ENCODE measurements at regions not wholly inside any gene's neighbourhood (a gene's known extent, or its start where the extent isn't known, plus 50 kb on each side); places are given as distances from the start of the nearest gene placed in this dataset.
"Not testable (repeated sequence)": the region's sequence is repeated elsewhere in the genome, so short reads cannot be mapped to it uniquely, and the experiment has no call there.

GRCh38 chr2:129565551-129566109 is 413.8 kb upstream of the RAB6C start:
- DNase-seq, result no peak

DNA sequence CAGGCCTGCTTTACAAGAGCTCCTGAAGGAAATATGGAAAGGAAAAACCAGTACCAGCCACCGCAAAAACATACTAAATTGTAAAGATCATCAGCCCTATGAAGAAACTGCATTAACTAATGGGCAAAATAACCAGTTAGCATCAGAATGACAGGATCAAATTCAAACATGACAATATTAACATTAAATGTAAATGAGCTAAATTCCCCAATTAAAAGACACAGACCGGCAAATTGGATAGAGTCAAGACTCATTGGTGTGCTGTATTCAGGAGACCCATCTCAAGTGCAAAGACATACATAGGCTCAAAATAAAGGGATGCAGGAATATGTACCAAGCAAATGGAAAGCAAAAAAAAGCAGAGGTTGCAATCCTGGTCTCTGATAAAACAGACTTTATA is 408.7 kb upstream of the RAB6C start:
- DNase-seq, result not testable (repeated sequence)

- DNase-seq, result no peak
Observed at GRCh38 chr2:129575431-129575830, 404.0 kb upstream of the RAB6C start.

DNA sequence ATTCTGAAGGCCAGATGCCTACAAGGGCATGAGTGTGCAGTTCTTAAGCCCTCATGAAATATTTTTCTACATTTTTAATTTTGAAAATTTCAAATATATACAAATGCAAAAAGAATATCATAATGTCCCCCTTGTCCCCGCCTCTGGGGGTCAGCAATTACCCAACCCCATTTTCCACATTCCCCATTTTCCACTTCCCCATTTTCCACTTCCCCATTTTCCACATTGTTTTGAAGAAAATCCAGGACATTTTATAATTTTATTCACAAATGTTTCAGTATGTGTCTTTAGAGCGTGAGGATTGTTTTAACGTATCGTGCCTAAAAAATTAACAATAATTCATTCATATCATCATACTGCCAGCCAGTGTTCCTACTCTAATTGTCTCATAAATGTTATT is 403.6 kb upstream of the RAB6C start:
- no peak for DNase-seq

DNA sequence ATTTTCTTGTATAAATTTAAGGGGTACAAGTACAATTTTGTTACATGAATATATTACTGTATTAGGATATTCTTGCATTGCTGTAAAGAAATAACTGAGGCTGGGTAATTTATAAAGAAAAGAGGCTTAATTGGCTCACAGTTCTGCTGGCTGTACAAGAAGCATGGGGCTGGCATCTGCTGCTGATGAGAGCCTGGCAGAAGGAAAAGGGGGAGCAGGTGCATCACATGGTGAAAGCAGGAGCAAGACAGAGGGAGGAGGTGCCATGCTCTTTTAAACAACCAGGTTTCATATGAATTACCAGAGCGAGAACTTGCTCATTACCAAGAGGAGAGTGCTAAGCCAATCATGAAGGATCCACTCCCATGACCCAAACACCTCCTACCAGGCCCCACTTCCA is 399.5 kb upstream of the RAB6C start:
- DNase-seq, result no peak

DNA sequence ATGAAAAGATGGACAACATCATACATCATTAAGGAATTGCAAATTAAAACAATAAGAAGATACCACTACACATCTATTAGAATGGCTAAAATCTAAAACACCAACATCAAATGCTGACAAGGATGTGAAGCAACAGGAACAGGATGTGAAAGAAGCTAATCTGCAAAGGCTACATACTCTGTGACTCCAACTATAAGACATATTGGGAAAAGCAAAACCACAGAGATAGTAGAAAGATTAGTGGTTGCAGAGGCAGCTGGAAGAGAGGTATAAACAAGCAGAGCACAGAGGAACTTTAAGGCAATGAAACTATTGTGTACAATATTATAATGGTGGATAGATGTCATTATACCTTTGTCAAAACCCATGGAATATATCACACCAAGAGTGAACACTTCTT is 393.7 kb upstream of the RAB6C start:
- no peak for DNase-seq

DNA sequence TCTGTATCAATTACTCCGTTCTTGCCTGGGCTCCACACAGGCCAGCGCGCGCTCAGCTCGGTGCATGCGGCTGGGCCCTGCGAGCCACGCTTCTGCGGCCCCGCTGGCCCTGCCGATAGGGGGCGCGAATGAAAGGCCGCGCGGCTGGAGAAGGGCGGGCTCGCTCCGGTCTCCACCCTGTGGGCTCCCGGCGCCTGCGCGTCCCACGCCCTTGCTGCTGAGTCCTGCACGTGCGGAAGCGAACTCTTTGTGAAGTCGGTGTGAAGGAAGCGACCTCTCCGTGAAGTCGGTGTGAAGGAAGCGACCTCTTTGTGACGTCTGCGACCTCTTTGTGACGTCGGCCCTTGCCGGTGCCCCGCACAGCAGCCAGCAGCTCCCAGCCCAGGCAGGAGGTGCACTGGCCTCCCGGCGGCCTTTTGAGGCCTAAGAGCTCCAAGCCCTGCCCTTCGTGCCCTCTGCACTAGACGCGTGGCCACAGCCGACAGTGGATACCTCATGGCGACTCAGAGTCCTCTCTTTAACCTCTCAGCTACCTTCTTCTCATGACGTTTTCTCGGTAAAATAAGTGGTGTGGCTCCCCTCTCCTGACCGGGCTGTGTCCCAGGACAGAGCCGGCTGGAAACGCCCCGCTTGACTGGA is 391.9 kb upstream of the RAB6C start:
- DNase-seq, result no peak

DNA sequence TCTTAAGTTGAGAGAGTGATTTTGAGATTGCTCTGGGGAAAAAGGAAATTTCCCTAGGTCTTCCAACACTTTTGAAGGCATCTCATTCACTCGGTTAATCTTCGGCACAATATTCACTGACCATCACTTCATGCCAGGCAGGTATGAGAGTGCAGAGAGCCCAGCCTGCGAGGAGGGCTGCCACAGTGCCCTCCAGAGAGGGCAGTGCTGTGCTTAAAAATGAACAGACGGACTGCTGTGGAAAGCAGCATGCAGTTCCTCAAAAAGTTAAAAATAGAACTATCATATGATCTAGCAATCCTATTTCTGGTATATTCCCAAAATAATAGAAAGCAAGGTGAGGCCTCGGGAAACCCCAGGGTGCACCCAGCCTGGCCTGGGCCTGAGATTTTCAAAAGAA is 374.9 kb upstream of the RAB6C start:
- DNase-seq, result no peak

DNA sequence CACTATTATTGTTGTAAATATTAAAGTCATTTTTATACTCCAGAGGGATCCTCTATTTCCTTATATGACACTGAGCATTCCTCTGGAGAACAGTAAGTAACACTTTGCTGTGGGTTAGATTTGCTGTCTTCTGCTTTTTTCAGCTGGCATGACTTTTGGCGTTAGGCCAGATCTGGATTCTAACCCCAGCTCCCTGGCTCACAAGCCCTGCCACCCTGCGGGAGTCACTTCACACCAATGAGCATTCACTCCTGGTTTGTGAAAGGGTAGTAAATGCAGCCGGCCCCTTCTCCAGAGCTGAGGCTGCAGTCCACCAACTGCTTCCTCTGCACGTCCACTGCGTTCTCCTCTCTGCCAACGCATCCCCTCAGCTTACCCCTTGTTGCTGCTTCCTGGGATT is 373.8 kb upstream of the RAB6C start:
- no peak for DNase-seq

DNA sequence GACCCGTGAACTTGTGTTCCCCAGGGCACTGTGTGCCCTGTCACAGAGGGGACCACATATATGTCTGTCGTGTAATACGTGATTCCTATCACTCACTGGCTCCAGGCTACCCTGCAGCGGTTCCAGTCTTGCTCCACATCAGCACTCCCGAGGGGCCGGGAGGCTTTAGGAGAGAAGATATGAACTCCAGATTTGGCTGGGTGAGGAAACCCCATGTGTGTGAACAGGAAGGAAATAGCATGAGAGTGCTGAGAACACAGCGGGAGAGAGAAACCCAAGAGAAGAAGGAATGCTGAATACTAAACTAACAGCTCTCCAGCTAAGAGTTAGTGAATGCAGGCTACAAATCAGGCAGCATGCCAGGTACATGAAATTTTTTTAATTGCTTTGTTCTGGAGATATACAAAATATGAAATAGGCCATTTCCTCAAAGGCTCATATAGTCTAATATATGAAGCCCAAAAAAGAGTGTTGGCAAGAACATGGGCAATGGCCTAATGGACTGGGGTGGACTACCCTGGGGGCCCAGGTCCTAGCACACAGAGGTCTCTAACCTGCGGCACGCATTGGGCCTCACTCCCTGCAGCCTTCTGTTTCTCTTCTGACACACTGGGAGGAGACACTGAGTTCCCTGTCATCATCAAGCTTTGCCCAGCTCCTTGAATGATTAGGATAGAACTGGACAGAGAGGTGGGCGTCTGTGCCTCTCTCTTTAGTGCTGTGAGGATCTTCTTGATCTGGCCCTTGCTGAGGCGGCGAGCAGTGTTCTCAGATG is 372.8 kb upstream of the RAB6C start:
- no peak for DNase-seq

GRCh38 chr2:129609224-129609623 is 370.2 kb upstream of the RAB6C start:
- no peak for DNase-seq

DNA sequence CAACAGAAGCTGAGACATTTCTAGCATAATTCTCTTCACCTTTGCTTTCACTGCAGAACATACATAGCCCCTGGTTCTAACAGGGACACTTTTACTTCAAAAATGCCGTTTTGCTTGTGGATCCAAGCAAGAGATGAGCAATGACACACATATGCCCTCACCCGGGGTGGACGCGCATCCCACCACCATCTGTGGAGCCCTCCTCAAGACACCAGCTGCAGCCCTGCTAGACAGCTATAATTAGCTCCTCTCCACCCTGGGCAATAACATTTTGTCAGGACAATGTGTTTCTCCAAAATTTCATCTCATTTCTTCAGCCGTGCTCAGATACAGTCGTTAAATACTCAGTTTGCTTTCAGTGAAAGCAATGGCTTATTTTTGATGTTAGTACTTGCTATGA is 368.7 kb upstream of the RAB6C start:
- no peak for DNase-seq

GRCh38 chr2:129611471-129611870 is 368.0 kb upstream of the RAB6C start:
- no peak for DNase-seq

GRCh38 chr2:129619471-129619870 is 360.0 kb upstream of the RAB6C start:
- no peak for DNase-seq

- DNase-seq, result no peak
Observed at GRCh38 chr2:129620411-129620810, 359.1 kb upstream of the RAB6C start.

GRCh38 chr2:129623783-129624182 is 355.7 kb upstream of the RAB6C start:
- DNase-seq, result no peak

DNA sequence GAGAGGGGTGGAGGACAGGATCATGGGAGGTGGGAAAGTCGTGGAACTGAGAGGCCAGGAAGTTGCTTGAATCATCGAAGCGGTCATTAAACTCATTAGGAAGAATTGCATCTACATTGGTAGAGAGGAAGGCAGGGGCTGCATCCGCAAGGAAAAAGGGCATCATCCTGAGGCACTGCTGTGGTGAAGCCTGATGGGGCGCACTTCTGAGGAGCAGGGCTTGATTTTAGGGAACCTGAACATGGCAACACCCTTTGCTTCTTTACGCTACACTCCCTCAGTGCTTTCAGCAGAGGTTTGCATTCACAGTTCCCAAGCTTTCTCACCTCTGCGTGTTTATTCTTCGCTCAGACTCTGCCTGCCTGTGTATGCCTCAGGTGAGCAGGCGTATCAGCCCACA is 352.0 kb upstream of the RAB6C start:
- DNase-seq, result no peak

GRCh38 chr2:129636692-129637091 is 342.8 kb upstream of the RAB6C start:
- no peak for DNase-seq

DNA sequence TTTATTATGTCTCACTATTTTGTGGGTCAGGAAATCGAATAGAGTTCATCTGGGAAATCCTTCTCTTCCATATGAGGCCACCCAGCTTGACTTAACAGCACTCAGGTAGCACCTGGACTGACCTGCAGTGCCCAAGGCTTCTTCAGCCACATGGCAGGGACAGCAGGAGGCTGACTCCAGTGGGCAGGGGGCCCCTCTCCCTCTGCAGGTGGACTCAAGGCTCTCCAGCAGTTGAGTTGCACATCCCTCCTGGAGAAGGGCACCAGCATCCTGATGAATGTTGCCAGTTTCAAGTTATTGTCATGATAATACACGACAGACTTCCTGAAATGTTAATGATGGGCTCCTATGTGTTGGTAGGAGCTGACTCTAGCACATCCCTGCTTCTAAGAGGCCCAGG is 338.1 kb upstream of the RAB6C start:
- DNase-seq, result no peak

DNA sequence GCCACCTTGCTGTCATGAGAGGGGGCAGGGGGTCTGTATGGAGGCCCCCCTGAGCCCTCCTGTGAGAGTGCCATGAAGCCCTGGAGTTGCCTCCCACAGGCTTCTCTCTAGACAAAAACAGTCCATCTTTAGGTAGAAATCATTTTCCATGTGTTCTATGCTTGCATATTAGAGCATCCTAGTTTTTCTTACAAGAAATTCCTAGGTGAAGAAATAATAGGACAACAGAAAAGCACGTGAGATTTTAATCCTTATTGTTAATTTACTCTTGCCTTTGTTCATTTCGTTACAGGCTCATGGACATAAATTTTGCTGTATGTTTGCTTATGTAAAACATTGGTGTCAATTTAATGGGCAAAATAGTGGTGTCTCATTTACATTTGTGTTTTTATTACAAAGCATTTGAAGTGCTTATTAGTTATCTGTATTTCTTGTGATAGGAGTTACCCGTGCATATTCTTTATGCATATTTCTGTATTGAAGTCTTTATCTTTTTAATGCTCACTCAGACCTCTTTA is 336.9 kb upstream of the RAB6C start:
- no peak for DNase-seq

- no peak for DNase-seq
Observed at GRCh38 chr2:129645335-129645734, 334.1 kb upstream of the RAB6C start.

- no peak for DNase-seq
Observed at GRCh38 chr2:129646107-129646506, 333.4 kb upstream of the RAB6C start.

DNA sequence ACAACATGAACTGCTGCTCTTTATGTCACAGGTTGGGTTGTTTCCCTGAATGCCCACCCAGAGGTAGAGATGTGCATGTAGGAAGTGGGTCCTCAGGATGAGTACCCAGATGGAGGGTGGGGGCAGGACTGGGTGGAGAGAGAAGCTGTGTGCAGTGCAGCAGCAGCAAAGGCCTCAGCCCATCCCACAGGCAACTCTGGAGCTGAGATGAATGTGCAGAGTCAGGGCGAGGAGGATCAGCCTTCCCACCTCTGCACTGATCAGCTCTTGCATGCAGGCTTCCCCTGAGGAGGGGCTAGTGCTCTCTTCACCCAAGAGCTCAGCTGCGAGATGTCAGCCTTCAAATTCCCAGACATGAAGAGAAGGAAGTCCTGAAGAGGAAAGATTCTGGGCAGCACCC is 326.2 kb upstream of the RAB6C start:
- no peak for DNase-seq

DNA sequence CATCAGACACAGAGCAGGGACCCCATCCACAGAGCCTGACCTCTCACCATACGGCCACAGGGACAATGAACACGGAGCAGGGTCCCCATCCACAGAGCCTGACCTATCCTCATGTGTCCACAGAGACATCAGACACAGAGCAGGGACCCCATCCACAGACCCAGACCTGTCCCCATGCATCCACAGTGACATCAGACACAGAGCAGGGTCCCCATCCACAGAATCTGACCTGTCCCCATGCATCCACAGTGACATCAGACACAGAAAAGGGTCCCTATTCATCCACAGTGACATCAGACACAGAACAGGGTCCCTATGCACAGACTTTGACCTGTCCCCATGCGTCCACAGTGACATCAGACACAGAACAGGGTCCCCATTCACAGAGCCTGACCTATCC is 325.1 kb upstream of the RAB6C start:
- no peak for DNase-seq
